ENCODE measurements at regions not wholly inside any gene's neighbourhood (a gene's known extent, or its start where the extent isn't known, plus 50 kb on each side); places are given as distances from the start of the nearest gene placed in this dataset.

DNA sequence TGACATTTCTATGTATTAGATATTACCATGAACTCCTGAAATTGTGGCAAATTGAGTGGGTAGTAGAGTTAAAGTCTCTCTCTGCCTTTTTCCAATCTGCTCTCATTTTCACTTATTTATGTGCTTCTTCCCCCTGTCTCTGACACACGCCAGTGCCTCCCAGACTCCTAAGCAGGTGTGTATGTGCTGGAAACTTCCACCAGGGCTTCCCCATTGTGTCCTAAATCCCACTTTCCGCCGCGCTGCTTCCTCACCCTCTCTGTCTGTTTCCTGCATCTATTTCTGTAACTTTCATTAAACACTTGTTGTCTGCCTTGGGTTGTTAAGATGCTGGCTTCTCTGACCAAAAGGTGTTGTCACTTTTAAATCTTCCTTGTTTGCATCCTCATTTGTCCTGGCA is 97.6 kb upstream of the HDGFL1 start:
- Histone ChIP-seq H3K9me2 (replicated peaks; ENCODE audit: low read length) (no peaks in the 10 kb centered on the region), H3K9ac (ENCODE audit: low read length) (no peak overlapping the region), H3K36me3 (ENCODE audit: low read depth, low read length) (no peaks in the 10 kb centered on the region), H3K27ac (ENCODE audit: low read length) (no peak overlapping the region), H3F3A (ENCODE audit: low read length, unreplicated experiment) (no peaks in the 10 kb centered on the region), H3K4me1 (ENCODE audit: insufficient read depth, low read length) (peaks cover 27% of the 10 kb centered on the region), H2AFZ (ENCODE audit: low read length) (no peak overlapping the region), H3K27me3 (ENCODE audit: low read length) (no peaks in the 10 kb centered on the region), H3K9me3 (ENCODE audit: low read length) (no peaks in the 10 kb centered on the region), H3K79me2 (ENCODE audit: low read length) (no peaks in the 10 kb centered on the region), H3K4me2 (ENCODE audit: low read length) (no peak overlapping the region), H4K20me1 (ENCODE audit: low read length) (no peaks in the 10 kb centered on the region), H3K4me3 (ENCODE audit: low read length) (no peak overlapping the region)
- ATAC-seq (no peak), DNase-seq (no peak)
- ChIA-PET CTCF (no interaction called here), POLR2A (ENCODE audit: unreplicated experiment) (no interaction called here)
- no TSS peak for BruUV-seq (replicated peaks)
- intact Hi-C loops (cut with micrococcal nuclease): loop anchor here (1.0 to 5.0 kb wide), 2 partner anchors 108 to 356 kb away; no protein-coding TSS in a partner anchor
- TF ChIP-seq, protein P1, sequence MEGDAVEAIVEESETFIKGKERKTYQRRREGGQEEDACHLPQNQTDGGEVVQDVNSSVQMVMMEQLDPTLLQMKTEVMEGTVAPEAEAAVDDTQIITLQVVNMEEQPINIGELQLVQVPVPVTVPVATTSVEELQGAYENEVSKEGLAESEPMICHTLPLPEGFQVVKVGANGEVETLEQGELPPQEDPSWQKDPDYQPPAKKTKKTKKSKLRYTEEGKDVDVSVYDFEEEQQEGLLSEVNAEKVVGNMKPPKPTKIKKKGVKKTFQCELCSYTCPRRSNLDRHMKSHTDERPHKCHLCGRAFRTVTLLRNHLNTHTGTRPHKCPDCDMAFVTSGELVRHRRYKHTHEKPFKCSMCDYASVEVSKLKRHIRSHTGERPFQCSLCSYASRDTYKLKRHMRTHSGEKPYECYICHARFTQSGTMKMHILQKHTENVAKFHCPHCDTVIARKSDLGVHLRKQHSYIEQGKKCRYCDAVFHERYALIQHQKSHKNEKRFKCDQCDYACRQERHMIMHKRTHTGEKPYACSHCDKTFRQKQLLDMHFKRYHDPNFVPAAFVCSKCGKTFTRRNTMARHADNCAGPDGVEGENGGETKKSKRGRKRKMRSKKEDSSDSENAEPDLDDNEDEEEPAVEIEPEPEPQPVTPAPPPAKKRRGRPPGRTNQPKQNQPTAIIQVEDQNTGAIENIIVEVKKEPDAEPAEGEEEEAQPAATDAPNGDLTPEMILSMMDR (conservative IDR thresholded peaks at IDR 0.05; ENCODE audit: low read depth, low read length): no peak
- TF ChIP-seq EZH2 (IDR thresholded peaks at IDR 0.05; ENCODE audit: low read length, unreplicated experiment) (no peak), EZH2phosphoT487 (IDR thresholded peaks at IDR 0.05; ENCODE audit: borderline replicate concordance, low read length) (no peak)

DNA sequence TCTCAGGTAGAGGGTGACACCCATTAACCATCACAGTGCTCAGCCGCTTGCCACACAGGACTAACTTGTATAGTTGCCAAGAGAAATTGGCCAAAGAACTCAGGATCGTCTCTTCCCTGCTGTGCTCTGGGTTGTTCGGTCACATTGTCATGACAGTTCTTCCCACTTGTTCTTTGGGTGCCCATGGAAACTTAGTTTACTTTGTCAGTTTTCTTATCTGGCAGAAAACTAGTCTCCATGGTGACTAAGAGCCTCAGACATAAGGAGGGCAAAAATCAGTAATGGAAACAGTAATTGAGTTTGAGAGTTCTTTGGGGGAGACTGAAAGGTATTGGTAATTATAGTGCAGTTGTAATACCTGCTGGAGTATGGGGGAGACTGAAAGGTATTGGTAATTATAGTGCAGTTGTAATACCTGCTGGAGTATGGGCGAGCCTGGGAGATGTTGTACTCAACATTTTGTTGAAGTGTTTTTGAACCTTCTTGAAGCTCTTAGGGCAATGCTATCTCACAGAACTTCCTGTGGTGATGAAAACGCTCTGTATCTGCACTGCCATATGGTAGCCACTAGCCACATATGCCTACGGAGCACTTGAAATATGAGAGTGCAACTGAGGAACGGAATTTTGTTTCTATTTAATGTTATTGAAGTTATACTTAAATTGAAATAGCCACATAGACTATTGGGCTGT is 95.2 kb upstream of the HDGFL1 start:
- intact Hi-C loops (cut with micrococcal nuclease): loop anchor here (5.0 kb wide), 1 partner anchor 353 kb away; no protein-coding TSS in a partner anchor
- no peak overlapping the region for H3K9ac ChIP-seq (ENCODE audit: low read length)
- H3K27ac ChIP-seq (ENCODE audit: low read length): no peak overlapping the region
- no peaks in the 10 kb centered on the region for H3K9me3 ChIP-seq (ENCODE audit: low read length)
- no peaks in the 10 kb centered on the region for H3K36me3 ChIP-seq (ENCODE audit: low read depth, low read length)
- POLR2A ChIA-PET (ENCODE audit: unreplicated experiment): no interaction called here
- no peaks in the 10 kb centered on the region for H3K27me3 ChIP-seq (ENCODE audit: low read length)
- H2AFZ ChIP-seq (ENCODE audit: low read length): no peak overlapping the region
- no peaks in the 10 kb centered on the region for H4K20me1 ChIP-seq (ENCODE audit: low read length)
- H3K79me2 ChIP-seq (ENCODE audit: low read length): no peaks in the 10 kb centered on the region
- no peak for TF ChIP-seq EZH2 (IDR thresholded peaks at IDR 0.05; ENCODE audit: low read length, unreplicated experiment)
- TF ChIP-seq EZH2phosphoT487 (IDR thresholded peaks at IDR 0.05; ENCODE audit: borderline replicate concordance, low read length): no peak
- TF ChIP-seq, protein P1 (conservative IDR thresholded peaks at IDR 0.05; ENCODE audit: low read depth, low read length): no peak
- CTCF ChIA-PET: no interaction called here
- H3K4me2 ChIP-seq (ENCODE audit: low read length): no peak overlapping the region
- no peak overlapping the region for H3K4me3 ChIP-seq (ENCODE audit: low read length)
- no peaks in the 10 kb centered on the region for H3F3A ChIP-seq (ENCODE audit: low read length, unreplicated experiment)
- BruUV-seq (replicated peaks): no TSS peak
- DNase-seq: no peak
- H3K9me2 ChIP-seq (replicated peaks; ENCODE audit: low read length): no peaks in the 10 kb centered on the region
- H3K4me1 ChIP-seq (ENCODE audit: insufficient read depth, low read length): peaks cover 16% of the 10 kb centered on the region
- no peak for ATAC-seq

DNA sequence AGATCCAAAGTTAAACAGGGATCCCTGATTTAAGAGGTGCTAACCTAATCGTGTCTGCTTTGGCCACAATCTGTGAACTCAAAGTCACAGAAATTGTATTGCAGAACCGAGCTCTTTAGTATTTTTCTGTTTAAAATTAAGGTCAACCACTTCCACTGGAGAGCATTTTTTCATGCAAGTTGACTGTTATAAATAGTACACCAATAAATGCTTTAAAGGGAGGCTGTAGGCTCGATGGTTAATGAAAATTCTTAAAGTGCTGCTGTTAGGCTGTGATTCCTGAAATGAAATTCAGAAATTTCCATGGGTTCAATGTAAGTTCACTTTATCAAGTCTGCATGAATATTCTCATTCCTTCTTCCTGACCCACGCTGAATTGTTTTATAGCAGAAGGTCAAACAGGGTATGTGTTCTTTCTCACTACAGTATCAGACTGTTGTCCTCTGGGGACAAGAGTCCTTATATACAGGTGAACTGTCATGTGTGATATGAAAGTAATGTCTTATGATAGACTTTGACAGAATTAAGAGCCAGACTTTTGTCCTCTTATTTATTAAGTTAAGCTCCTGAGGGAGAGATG is 92.5 kb upstream of the HDGFL1 start:
- Histone ChIP-seq H2AFZ (ENCODE audit: low read length) (no peak overlapping the region), H3K36me3 (ENCODE audit: low read depth, low read length) (no peaks in the 10 kb centered on the region), H3K9me3 (ENCODE audit: low read length) (no peaks in the 10 kb centered on the region), H3K79me2 (ENCODE audit: low read length) (no peaks in the 10 kb centered on the region), H3K4me3 (ENCODE audit: low read length) (no peak overlapping the region), H3F3A (ENCODE audit: low read length, unreplicated experiment) (no peaks in the 10 kb centered on the region), H3K4me1 (ENCODE audit: insufficient read depth, low read length) (no peaks in the 10 kb centered on the region), H3K27ac (ENCODE audit: low read length) (no peak overlapping the region), H3K27me3 (ENCODE audit: low read length) (no peaks in the 10 kb centered on the region), H3K9me2 (replicated peaks; ENCODE audit: low read length) (no peaks in the 10 kb centered on the region), H3K9ac (ENCODE audit: low read length) (no peak overlapping the region), H3K4me2 (ENCODE audit: low read length) (no peak overlapping the region), H4K20me1 (ENCODE audit: low read length) (no peaks in the 10 kb centered on the region)
- no peak for DNase-seq
- ChIA-PET POLR2A (ENCODE audit: unreplicated experiment) (no interaction called here), CTCF (no interaction called here)
- TF ChIP-seq EZH2phosphoT487 (IDR thresholded peaks at IDR 0.05; ENCODE audit: borderline replicate concordance, low read length) (no peak), EZH2 (IDR thresholded peaks at IDR 0.05; ENCODE audit: low read length, unreplicated experiment) (no peak)
- TF ChIP-seq, protein P1 (conservative IDR thresholded peaks at IDR 0.05; ENCODE audit: low read depth, low read length): no peak
- no TSS peak for BruUV-seq (replicated peaks)
- ATAC-seq: no peak
- intact Hi-C loops (cut with micrococcal nuclease): no loop called here

Measured in PC-3 (cell line).